ENCODE measurements at regions not wholly inside any gene's neighbourhood (a gene's known extent, or its start where the extent isn't known, plus 50 kb on each side); places are given as distances from the start of the nearest gene placed in this dataset.

DNA sequence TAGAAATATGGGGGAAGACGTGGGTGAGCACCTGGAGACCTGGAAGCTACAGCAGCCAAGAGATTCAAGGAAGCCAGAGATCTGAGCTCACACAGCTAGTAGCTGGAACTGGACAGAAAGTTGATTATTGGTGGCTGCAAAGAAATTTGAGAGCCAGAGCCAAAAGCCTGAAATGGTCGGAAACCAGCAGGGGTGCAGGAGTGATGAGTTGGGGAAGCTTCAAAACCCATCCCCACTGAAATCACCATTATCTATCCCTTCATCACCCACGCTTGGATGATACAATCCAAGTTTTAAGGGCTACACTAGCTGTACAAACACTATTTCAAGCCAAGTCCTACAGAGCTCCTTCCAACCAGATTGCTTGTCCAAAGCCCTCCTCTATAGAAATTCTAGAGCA lies 296.1 kb upstream of the NEBL start:
- no peak for DNase-seq (ENCODE audit: low spot score)
- in situ Hi-C loops (cut with MboI; ENCODE audit: low pct_unique_long_range_greater_than_20kb, low sequenced_read_pairs, unreplicated experiment), result no loop called here
- TF ChIP-seq, protein P1, sequence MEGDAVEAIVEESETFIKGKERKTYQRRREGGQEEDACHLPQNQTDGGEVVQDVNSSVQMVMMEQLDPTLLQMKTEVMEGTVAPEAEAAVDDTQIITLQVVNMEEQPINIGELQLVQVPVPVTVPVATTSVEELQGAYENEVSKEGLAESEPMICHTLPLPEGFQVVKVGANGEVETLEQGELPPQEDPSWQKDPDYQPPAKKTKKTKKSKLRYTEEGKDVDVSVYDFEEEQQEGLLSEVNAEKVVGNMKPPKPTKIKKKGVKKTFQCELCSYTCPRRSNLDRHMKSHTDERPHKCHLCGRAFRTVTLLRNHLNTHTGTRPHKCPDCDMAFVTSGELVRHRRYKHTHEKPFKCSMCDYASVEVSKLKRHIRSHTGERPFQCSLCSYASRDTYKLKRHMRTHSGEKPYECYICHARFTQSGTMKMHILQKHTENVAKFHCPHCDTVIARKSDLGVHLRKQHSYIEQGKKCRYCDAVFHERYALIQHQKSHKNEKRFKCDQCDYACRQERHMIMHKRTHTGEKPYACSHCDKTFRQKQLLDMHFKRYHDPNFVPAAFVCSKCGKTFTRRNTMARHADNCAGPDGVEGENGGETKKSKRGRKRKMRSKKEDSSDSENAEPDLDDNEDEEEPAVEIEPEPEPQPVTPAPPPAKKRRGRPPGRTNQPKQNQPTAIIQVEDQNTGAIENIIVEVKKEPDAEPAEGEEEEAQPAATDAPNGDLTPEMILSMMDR (IDR thresholded peaks at IDR 0.05; ENCODE audit: extremely low read depth, insufficient read depth, missing control alignments), result no peak

DNA sequence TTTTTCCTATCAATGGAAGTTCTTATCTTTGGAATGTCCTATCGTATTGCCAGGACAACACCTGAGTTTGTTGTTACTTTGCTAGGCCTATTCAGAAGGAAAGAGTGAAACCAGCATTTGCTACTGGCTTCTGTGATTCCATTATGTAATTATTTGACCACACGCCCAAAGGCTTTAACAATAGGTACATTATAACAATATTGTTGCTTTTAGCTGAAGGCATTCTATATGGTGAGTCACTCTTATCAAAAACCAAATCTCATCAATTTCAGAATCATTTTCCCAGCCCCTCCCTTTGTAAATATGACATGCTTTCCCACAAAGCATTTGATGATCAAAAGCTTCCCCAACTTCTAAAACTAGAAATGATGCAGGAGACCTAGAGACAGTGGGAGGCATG lies 294.4 kb upstream of the NEBL start:
- DNase-seq (ENCODE audit: low spot score), result no peak
- in situ Hi-C loops (cut with MboI; ENCODE audit: low pct_unique_long_range_greater_than_20kb, low sequenced_read_pairs, unreplicated experiment), result no loop called here
- TF ChIP-seq, protein P1 (IDR thresholded peaks at IDR 0.05; ENCODE audit: extremely low read depth, insufficient read depth, missing control alignments), result no peak

DNA sequence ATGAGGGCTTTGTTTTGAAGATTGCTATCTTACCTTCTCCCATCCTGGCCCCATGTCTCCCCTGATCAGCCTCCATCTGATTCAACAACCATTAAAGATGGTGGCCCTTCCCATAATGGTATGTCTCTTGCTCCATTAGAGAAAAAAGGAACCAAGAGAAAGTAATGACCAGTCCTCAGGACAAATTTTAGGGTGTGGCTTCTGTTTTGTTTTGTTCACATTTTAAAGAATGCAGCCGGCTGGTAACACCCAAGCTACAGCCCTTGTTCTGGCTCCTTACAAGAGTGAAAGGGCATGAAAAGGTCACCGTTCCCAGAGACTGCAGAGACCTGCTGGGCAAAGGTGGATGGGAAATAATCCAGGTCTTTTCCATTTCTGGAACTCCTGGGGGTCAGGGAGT lies 287.9 kb upstream of the NEBL start:
- TF ChIP-seq, protein P1 (IDR thresholded peaks at IDR 0.05; ENCODE audit: extremely low read depth, insufficient read depth, missing control alignments), result no peak
- DNase-seq (ENCODE audit: low spot score), result no peak
- in situ Hi-C loops (cut with MboI; ENCODE audit: low pct_unique_long_range_greater_than_20kb, low sequenced_read_pairs, unreplicated experiment), result no loop called here

DNA sequence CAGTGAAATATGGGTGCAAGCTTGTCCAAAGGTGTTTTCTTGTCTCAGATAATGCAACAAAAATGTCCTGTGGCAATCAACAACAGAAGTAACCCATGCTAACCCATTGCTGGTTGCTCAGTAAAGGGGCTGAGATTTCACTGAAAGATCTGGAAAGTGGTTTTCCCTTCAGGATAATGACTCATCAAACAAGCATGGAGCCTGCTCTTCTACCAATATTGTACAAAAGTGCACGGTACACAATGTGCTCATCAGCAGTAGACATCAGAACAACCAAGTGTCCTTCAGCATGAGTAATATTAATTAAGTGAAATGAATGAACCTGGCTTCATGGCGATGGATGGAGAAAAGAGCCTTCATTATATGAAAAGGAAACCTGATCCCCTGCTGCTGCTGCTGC lies 287.1 kb upstream of the NEBL start:
- in situ Hi-C loops (cut with MboI; ENCODE audit: low pct_unique_long_range_greater_than_20kb, low sequenced_read_pairs, unreplicated experiment), result no loop called here
- no peak for DNase-seq (ENCODE audit: low spot score)
- TF ChIP-seq, protein P1 (IDR thresholded peaks at IDR 0.05; ENCODE audit: extremely low read depth, insufficient read depth, missing control alignments), result no peak

DNA sequence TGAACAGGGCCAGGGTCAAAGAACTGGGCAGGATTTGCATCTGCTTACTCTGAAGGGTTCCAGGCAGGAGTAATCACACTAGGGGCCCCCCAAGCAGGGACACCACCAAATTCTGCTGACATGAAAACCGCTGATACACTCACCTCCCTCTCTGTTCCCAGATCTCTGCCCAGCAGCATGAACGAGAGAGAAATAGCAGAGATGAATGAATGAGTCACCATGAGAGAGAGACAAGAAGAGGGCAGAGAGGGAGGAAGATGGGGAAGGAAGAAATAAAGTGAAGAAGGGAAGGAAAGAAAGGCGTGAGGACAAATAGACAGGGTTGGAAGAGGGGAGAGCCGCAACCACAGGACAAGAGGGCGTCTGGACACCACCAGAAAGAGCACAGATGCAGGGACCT lies 285.9 kb upstream of the NEBL start:
- in situ Hi-C loops (cut with MboI; ENCODE audit: low pct_unique_long_range_greater_than_20kb, low sequenced_read_pairs, unreplicated experiment), result no loop called here
- no peak for DNase-seq (ENCODE audit: low spot score)
- TF ChIP-seq, protein P1 (IDR thresholded peaks at IDR 0.05; ENCODE audit: extremely low read depth, insufficient read depth, missing control alignments), result no peak

DNA sequence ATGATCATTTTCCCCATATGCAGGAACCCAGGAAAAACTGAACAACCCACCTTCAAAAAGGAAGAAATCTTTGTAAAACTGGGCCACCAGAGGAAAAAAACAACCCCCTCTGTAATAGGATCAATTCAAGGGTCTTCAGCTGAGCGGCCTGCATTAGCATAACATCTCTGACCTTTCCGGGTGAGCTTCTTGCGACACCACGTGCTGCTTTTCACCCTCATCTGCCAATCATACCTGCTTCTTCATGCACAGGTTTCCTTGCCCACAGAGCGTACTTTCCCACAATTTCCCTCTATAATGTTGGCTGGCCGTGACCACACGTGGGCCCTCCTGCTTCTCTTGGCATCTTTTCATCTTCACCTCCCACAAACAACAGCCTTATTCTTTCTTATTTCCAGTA lies 284.3 kb upstream of the NEBL start:
- in situ Hi-C loops (cut with MboI; ENCODE audit: low pct_unique_long_range_greater_than_20kb, low sequenced_read_pairs, unreplicated experiment), result no loop called here
- no peak for DNase-seq (ENCODE audit: low spot score)
- TF ChIP-seq, protein P1 (IDR thresholded peaks at IDR 0.05; ENCODE audit: extremely low read depth, insufficient read depth, missing control alignments), result no peak

DNA sequence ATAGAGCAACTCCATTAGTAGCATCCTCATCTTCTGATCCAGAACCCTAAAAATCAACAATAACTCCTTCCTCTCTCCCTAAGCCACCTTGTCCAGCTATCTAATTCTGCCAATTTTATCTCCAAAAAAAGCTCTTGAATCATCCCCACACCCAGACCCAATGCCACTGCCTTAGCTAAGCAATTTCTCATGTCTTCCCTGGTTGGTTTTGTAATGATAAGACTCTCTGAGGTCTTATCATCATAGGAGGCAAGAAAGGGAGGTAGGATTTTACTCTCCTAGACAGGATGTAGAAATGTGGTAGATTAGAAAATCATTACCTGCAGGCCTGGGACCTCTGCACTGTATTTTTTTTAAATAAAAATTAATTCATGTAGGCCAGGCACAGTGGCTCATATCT lies 283.5 kb upstream of the NEBL start:
- TF ChIP-seq, protein P1 (IDR thresholded peaks at IDR 0.05; ENCODE audit: extremely low read depth, insufficient read depth, missing control alignments), result no peak
- in situ Hi-C loops (cut with MboI; ENCODE audit: low pct_unique_long_range_greater_than_20kb, low sequenced_read_pairs, unreplicated experiment), result no loop called here

More for the DNA sequence above, 283.5 kb upstream of the NEBL start:
- no peak for DNase-seq (ENCODE audit: low spot score)

All from GM13977 (cell line).